ENCODE measurements at regions not wholly inside any gene's neighbourhood (a gene's known extent, or its start where the extent isn't known, plus 50 kb on each side); places are given as distances from the start of the nearest gene placed in this dataset.

- intact Hi-C loops (cut with DNase I) = no loop called here
- no peak for TF ChIP-seq CTCF (IDR thresholded peaks at IDR 0.05; ENCODE audit: borderline replicate concordance, extremely low read depth, insufficient read depth)
- Histone ChIP-seq H3K9me3 (ENCODE audit: control insufficient read depth in 2 of 3, insufficient read depth in 1 of 3, low read length in 3 of 3) (no peaks in the 10 kb centered on the region), H3K4me1 (ENCODE audit: control insufficient read depth in 2 of 3, insufficient read depth in 2 of 3, low read depth in 1 of 3, low read length in 3 of 3) (no peaks in the 10 kb centered on the region), H3K36me3 (ENCODE audit: control insufficient read depth in 2 of 3, insufficient read depth in 3 of 3, low read length in 3 of 3) (no peaks in the 10 kb centered on the region), H3K27ac (ENCODE audit: low read depth in 2 of 2, low read length in 2 of 2) (no peak overlapping the region), H3K4me3 (ENCODE audit: low read length in 3 of 3) (no peak overlapping the region), H3K9ac (ENCODE audit: low read length in 3 of 3) (no peak overlapping the region), H3K27me3 (ENCODE audit: control insufficient read depth, insufficient read depth, low read length) (no peaks in the 10 kb centered on the region)
- no peak for DNase-seq
- FAIRE-seq = no peak
Measured at GRCh38 chr1:221621683-221622082, 120.2 kb downstream of the DUSP10 start.

GRCh38 chr1:221622389-221622788, 119.5 kb downstream of the DUSP10 start:
- FAIRE-seq (no peak), DNase-seq (no peak)
- Histone ChIP-seq H3K27ac (ENCODE audit: low read depth in 2 of 2, low read length in 2 of 2) (no peak overlapping the region), H3K4me3 (ENCODE audit: low read length in 3 of 3) (no peak overlapping the region), H3K4me1 (ENCODE audit: control insufficient read depth in 2 of 3, insufficient read depth in 2 of 3, low read depth in 1 of 3, low read length in 3 of 3) (no peaks in the 10 kb centered on the region), H3K27me3 (ENCODE audit: control insufficient read depth, insufficient read depth, low read length) (no peaks in the 10 kb centered on the region), H3K36me3 (ENCODE audit: control insufficient read depth in 2 of 3, insufficient read depth in 3 of 3, low read length in 3 of 3) (no peaks in the 10 kb centered on the region), H3K9ac (ENCODE audit: low read length in 3 of 3) (no peak overlapping the region), H3K9me3 (ENCODE audit: control insufficient read depth in 2 of 3, insufficient read depth in 1 of 3, low read length in 3 of 3) (no peaks in the 10 kb centered on the region)
- TF ChIP-seq CTCF (IDR thresholded peaks at IDR 0.05; ENCODE audit: borderline replicate concordance, extremely low read depth, insufficient read depth) = no peak
- intact Hi-C loops (cut with DNase I) = no loop called here

- H3K4me3 ChIP-seq (ENCODE audit: low read length in 3 of 3) = no peak overlapping the region
- no peaks in the 10 kb centered on the region for H3K9me3 ChIP-seq (ENCODE audit: control insufficient read depth in 2 of 3, insufficient read depth in 1 of 3, low read length in 3 of 3)
- FAIRE-seq = no peak
- intact Hi-C loops (cut with DNase I) = no loop called here
- no peaks in the 10 kb centered on the region for H3K36me3 ChIP-seq (ENCODE audit: control insufficient read depth in 2 of 3, insufficient read depth in 3 of 3, low read length in 3 of 3)
- no peak for TF ChIP-seq CTCF (IDR thresholded peaks at IDR 0.05; ENCODE audit: borderline replicate concordance, extremely low read depth, insufficient read depth)
- H3K27ac ChIP-seq (ENCODE audit: low read depth in 2 of 2, low read length in 2 of 2) = no peak overlapping the region
- no peak overlapping the region for H3K9ac ChIP-seq (ENCODE audit: low read length in 3 of 3)
- no peak for DNase-seq
- H3K27me3 ChIP-seq (ENCODE audit: control insufficient read depth, insufficient read depth, low read length) = no peaks in the 10 kb centered on the region
- H3K4me1 ChIP-seq (ENCODE audit: control insufficient read depth in 2 of 3, insufficient read depth in 2 of 3, low read depth in 1 of 3, low read length in 3 of 3) = no peaks in the 10 kb centered on the region
Measured at GRCh38 chr1:221625026-221625425, 116.9 kb downstream of the DUSP10 start.

- no peak overlapping the region for H3K4me3 ChIP-seq (ENCODE audit: low read length in 3 of 3)
- DNase-seq (no peak), FAIRE-seq (no peak)
- H3K9me3 ChIP-seq (ENCODE audit: control insufficient read depth in 2 of 3, insufficient read depth in 1 of 3, low read length in 3 of 3) = no peaks in the 10 kb centered on the region
- TF ChIP-seq CTCF (IDR thresholded peaks at IDR 0.05; ENCODE audit: borderline replicate concordance, extremely low read depth, insufficient read depth) = no peak
- no peak overlapping the region for H3K27ac ChIP-seq (ENCODE audit: low read depth in 2 of 2, low read length in 2 of 2)
- no peaks in the 10 kb centered on the region for H3K27me3 ChIP-seq (ENCODE audit: control insufficient read depth, insufficient read depth, low read length)
- no peaks in the 10 kb centered on the region for H3K36me3 ChIP-seq (ENCODE audit: control insufficient read depth in 2 of 3, insufficient read depth in 3 of 3, low read length in 3 of 3)
- no peaks in the 10 kb centered on the region for H3K4me1 ChIP-seq (ENCODE audit: control insufficient read depth in 2 of 3, insufficient read depth in 2 of 3, low read depth in 1 of 3, low read length in 3 of 3)
- intact Hi-C loops (cut with DNase I) = no loop called here
- no peak overlapping the region for H3K9ac ChIP-seq (ENCODE audit: low read length in 3 of 3)
Measured at GRCh38 chr1:221626041-221626440, 115.8 kb downstream of the DUSP10 start.
